GM21390 (cell line): ENCODE measurements at regions not wholly inside any gene's neighbourhood (a gene's known extent, or its start where the extent isn't known, plus 50 kb on each side); places are given as distances from the start of the nearest gene placed in this dataset.

Source experiments
- ATAC-seq: cut with Tn5 transposase; IDR thresholded peaks from one replicate; pipeline ENCODE4 v1.9.1; 2021; ENCODE audit not compliant: unreplicated experiment

- no peak for ATAC-seq
Measured at GRCh38 chr1:43065616-43066399, 106.3 kb downstream of the EBNA1BP2 start.

- no peak for ATAC-seq
Measured at GRCh38 chr1:43065191-43065590, 106.5 kb upstream of the SLC2A1 start.

- ATAC-seq, result no peak
Measured at GRCh38 chr1:43063394-43064219, 104.9 kb upstream of the SLC2A1 start.

GRCh38 chr1:43062527-43063095, 103.9 kb upstream of the SLC2A1 start:
- ATAC-seq, result no peak

- ATAC-seq, result no peak
Measured at GRCh38 chr1:43061757-43062156, 103.1 kb upstream of the SLC2A1 start.

GRCh38 chr1:43059640-43060574, 101.2 kb upstream of the SLC2A1 start:
- no peak for ATAC-seq

GRCh38 chr1:43058545-43059360, 100.1 kb upstream of the SLC2A1 start:
- ATAC-seq, result no peak

GRCh38 chr1:43058056-43058455, 99.4 kb upstream of the SLC2A1 start:
- no peak for ATAC-seq

- ATAC-seq, result no peak
Measured at GRCh38 chr1:43057567-43057966, 98.9 kb upstream of the SLC2A1 start.

GRCh38 chr1:43056981-43057391, 98.3 kb upstream of the SLC2A1 start:
- no peak for ATAC-seq

- ATAC-seq, result no peak
Measured at GRCh38 chr1:43056460-43056859, 97.8 kb upstream of the SLC2A1 start.

- ATAC-seq, result no peak
Measured at GRCh38 chr1:43054961-43055360, 96.3 kb upstream of the SLC2A1 start.

- no peak for ATAC-seq
Measured at GRCh38 chr1:43052786-43053439, 94.2 kb upstream of the SLC2A1 start.

- no peak for ATAC-seq
Measured at GRCh38 chr1:43052322-43052721, 93.7 kb upstream of the SLC2A1 start.

GRCh38 chr1:43049481-43049880, 90.8 kb upstream of the SLC2A1 start:
- ATAC-seq, result no peak

- no peak for ATAC-seq
Measured at GRCh38 chr1:43048601-43049011, 89.9 kb upstream of the SLC2A1 start.

- ATAC-seq, result no peak
Measured at GRCh38 chr1:43047135-43047534, 88.5 kb upstream of the SLC2A1 start.

GRCh38 chr1:43044572-43045361, 86.1 kb upstream of the SLC2A1 start:
- no peak for ATAC-seq

GRCh38 chr1:43043695-43044094, 85.0 kb upstream of the SLC2A1 start:
- no peak for ATAC-seq
